ENCODE measurements at regions not wholly inside any gene's neighbourhood (a gene's known extent, or its start where the extent isn't known, plus 50 kb on each side); places are given as distances from the start of the nearest gene placed in this dataset.

- DNase-seq (ENCODE audit: low read depth in 1 of 2, low spot score in 1 of 2) = no peak
These were observed 69.3 kb upstream of the SMNDC1 start for GRCh38 chr10:110373857-110374654.

GRCh38 chr10:110375121-110375520 lies 70.4 kb upstream of the SMNDC1 start:
- no peak for DNase-seq (ENCODE audit: low read depth in 1 of 2, low spot score in 1 of 2)

GRCh38 chr10:110376021-110376766 lies 71.5 kb upstream of the SMNDC1 start:
- DNase-seq (ENCODE audit: low read depth in 1 of 2, low spot score in 1 of 2) = no peak

GRCh38 chr10:110376767-110377160 lies 72.0 kb upstream of the SMNDC1 start:
- DNase-seq (ENCODE audit: low read depth in 1 of 2, low spot score in 1 of 2) = no peak

GRCh38 chr10:110378006-110378405 lies 73.3 kb upstream of the SMNDC1 start:
- no peak for DNase-seq (ENCODE audit: low read depth in 1 of 2, low spot score in 1 of 2)

GRCh38 chr10:110378533-110379108 lies 73.9 kb upstream of the SMNDC1 start:
- no peak for DNase-seq (ENCODE audit: low read depth in 1 of 2, low spot score in 1 of 2)

- DNase-seq (ENCODE audit: low read depth in 1 of 2, low spot score in 1 of 2) = no peak
These were observed 75.1 kb upstream of the SMNDC1 start for GRCh38 chr10:110379831-110380230.

- no peak for DNase-seq (ENCODE audit: low read depth in 1 of 2, low spot score in 1 of 2)
These were observed 75.6 kb upstream of the SMNDC1 start for GRCh38 chr10:110380293-110380692.

- no peak for DNase-seq (ENCODE audit: low read depth in 1 of 2, low spot score in 1 of 2)
These were observed 78.0 kb upstream of the SMNDC1 start for GRCh38 chr10:110382695-110383094.

- DNase-seq (ENCODE audit: low read depth in 1 of 2, low spot score in 1 of 2) = no peak
These were observed 82.9 kb upstream of the SMNDC1 start for GRCh38 chr10:110387617-110387982.

GRCh38 chr10:110387983-110388686 lies 83.4 kb upstream of the SMNDC1 start:
- DNase-seq (ENCODE audit: low read depth in 1 of 2, low spot score in 1 of 2) = no peak

GRCh38 chr10:110388687-110389052 lies 84.0 kb upstream of the SMNDC1 start:
- DNase-seq (ENCODE audit: low read depth in 1 of 2, low spot score in 1 of 2) = no peak

- no peak for DNase-seq (ENCODE audit: low read depth in 1 of 2, low spot score in 1 of 2)
These were observed 84.5 kb upstream of the SMNDC1 start for GRCh38 chr10:110389255-110389654.

- DNase-seq (ENCODE audit: low read depth in 1 of 2, low spot score in 1 of 2) = no peak
These were observed 86.8 kb upstream of the SMNDC1 start for GRCh38 chr10:110391541-110391940.

GRCh38 chr10:110392121-110392520 lies 87.4 kb upstream of the SMNDC1 start:
- DNase-seq (ENCODE audit: low read depth in 1 of 2, low spot score in 1 of 2) = no peak

GRCh38 chr10:110392868-110393740 lies 88.4 kb upstream of the SMNDC1 start:
- DNase-seq (ENCODE audit: low read depth in 1 of 2, low spot score in 1 of 2) = no peak

- DNase-seq (ENCODE audit: low read depth in 1 of 2, low spot score in 1 of 2) = no peak
These were observed 89.1 kb upstream of the SMNDC1 start for GRCh38 chr10:110393866-110394265.

- no peak for DNase-seq (ENCODE audit: low read depth in 1 of 2, low spot score in 1 of 2)
These were observed 89.6 kb upstream of the SMNDC1 start for GRCh38 chr10:110394296-110394695.

GRCh38 chr10:110394898-110395297 lies 90.2 kb upstream of the SMNDC1 start:
- DNase-seq (ENCODE audit: low read depth in 1 of 2, low spot score in 1 of 2) = no peak

- DNase-seq (ENCODE audit: low read depth in 1 of 2, low spot score in 1 of 2) = peak in 1 of 2 donors; percentile 9
These were observed 90.9 kb upstream of the SMNDC1 start for GRCh38 chr10:110395350-110396283.
